ENCODE measurements at regions not wholly inside any gene's neighbourhood (a gene's known extent, or its start where the extent isn't known, plus 50 kb on each side); places are given as distances from the start of the nearest gene placed in this dataset.

DNA sequence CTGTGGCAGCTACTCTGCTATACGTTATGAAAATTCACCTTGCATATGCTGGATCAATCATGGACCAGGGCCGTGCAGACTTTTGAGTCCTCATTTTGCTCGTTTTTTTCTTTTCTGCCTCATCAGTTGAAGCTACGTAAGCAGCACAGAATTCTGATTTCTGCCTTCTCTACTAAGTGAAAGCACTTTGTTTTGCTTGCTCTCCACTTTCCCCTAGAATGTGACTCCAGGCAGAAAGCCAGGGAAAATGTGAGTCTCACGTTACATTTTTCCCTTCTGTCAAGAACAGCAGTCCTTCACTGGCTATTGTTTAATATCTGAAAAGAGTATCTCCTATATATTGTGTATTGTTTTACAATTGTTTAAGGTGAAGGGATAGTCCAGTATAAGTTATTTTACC lies 1840.1 kb downstream of the PCDH7 start:
- DNase-seq = no peak
- H3K27ac ChIP-seq (ENCODE audit: insufficient read depth in 1 of 2, low read depth in 1 of 2, low read length in 2 of 2, poor library complexity in 1 of 2, severe bottlenecking in 2 of 2) = no peak overlapping the region
- no peaks in the 10 kb centered on the region for H3K27me3 ChIP-seq (replicated peaks in 2 of 5; ENCODE audit: control insufficient read depth in 4 of 5, insufficient read depth in 5 of 5, low read length in 4 of 5)
- ChIA-PET POLR2A (no interaction called here), CTCF (interaction anchor here (0.8 kb wide), 1 partner anchor 18 kb away, joined by 3 read pairs; no protein-coding TSS in a partner anchor)
- WGBS (ENCODE audit: insufficient coverage) = 81% methylated on average over 4 of the region's 5 CpGs
- H3K4me3 ChIP-seq (ENCODE audit: control insufficient read depth in 1 of 7, extremely low read depth in 1 of 7, insufficient read depth in 4 of 7, low read depth in 2 of 7, low read length in 6 of 7) = no peak overlapping the region
- no peaks in the 10 kb centered on the region for H3K4me1 ChIP-seq (ENCODE audit: control extremely low read depth in 1 of 4, control insufficient read depth in 4 of 4, insufficient read depth in 4 of 4, low read length in 3 of 4)
- H3K9me3 ChIP-seq (ENCODE audit: control extremely low read depth in 1 of 5, control insufficient read depth in 4 of 5, insufficient read depth in 2 of 5, low read depth in 1 of 5, low read length in 4 of 5) = no peaks in the 10 kb centered on the region
- H3K36me3 ChIP-seq (ENCODE audit: control insufficient read depth in 4 of 4, insufficient read depth in 4 of 4, low read length in 3 of 4) = no peaks in the 10 kb centered on the region

GRCh38 chr4:32562010-32562409 lies 1841.8 kb downstream of the PCDH7 start:
- H3K36me3 ChIP-seq (ENCODE audit: control insufficient read depth in 4 of 4, insufficient read depth in 4 of 4, low read length in 3 of 4) = no peaks in the 10 kb centered on the region
- WGBS (ENCODE audit: insufficient coverage) = 80% methylated on average over 1 of the region's 3 CpGs
- H3K4me1 ChIP-seq (ENCODE audit: control extremely low read depth in 1 of 4, control insufficient read depth in 4 of 4, insufficient read depth in 4 of 4, low read length in 3 of 4) = no peaks in the 10 kb centered on the region
- H3K27me3 ChIP-seq (replicated peaks in 2 of 5; ENCODE audit: control insufficient read depth in 4 of 5, insufficient read depth in 5 of 5, low read length in 4 of 5) = no peaks in the 10 kb centered on the region
- H3K9me3 ChIP-seq (ENCODE audit: control extremely low read depth in 1 of 5, control insufficient read depth in 4 of 5, insufficient read depth in 2 of 5, low read depth in 1 of 5, low read length in 4 of 5) = no peaks in the 10 kb centered on the region
- no peak overlapping the region for H3K4me3 ChIP-seq (ENCODE audit: control insufficient read depth in 1 of 7, extremely low read depth in 1 of 7, insufficient read depth in 4 of 7, low read depth in 2 of 7, low read length in 6 of 7)
- no peak overlapping the region for H3K27ac ChIP-seq (ENCODE audit: insufficient read depth in 1 of 2, low read depth in 1 of 2, low read length in 2 of 2, poor library complexity in 1 of 2, severe bottlenecking in 2 of 2)
- CTCF ChIA-PET = interaction anchor here (0.7 kb wide), 1 partner anchor 120 kb away, joined by 3 read pairs; no protein-coding TSS in a partner anchor
- POLR2A ChIA-PET = no interaction called here
- DNase-seq = no peak

DNA sequence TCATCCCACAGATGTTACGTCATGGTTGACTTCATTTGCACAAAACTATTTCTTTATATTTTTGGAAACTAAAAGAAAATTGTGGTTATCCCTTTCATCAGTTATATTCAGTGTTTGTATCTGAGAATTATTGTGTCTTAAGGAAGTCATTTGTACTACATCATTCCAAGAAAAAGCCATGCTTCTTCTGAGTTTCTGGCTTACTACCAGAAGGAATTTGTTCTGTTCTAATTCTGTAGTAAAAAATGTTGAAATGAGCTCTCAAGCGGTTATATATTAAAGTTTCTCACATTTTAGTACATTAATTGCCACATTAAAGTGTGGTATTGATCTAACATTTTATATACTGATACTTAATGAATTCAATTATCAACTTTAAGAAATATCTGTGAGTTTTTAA lies 1844.5 kb downstream of the PCDH7 start:
- no peak overlapping the region for H3K4me3 ChIP-seq (ENCODE audit: control insufficient read depth in 1 of 7, extremely low read depth in 1 of 7, insufficient read depth in 4 of 7, low read depth in 2 of 7, low read length in 6 of 7)
- no peaks in the 10 kb centered on the region for H3K36me3 ChIP-seq (ENCODE audit: control insufficient read depth in 4 of 4, insufficient read depth in 4 of 4, low read length in 3 of 4)
- H3K27me3 ChIP-seq (replicated peaks in 2 of 5; ENCODE audit: control insufficient read depth in 4 of 5, insufficient read depth in 5 of 5, low read length in 4 of 5) = no peaks in the 10 kb centered on the region
- H3K9me3 ChIP-seq (ENCODE audit: control extremely low read depth in 1 of 5, control insufficient read depth in 4 of 5, insufficient read depth in 2 of 5, low read depth in 1 of 5, low read length in 4 of 5) = no peaks in the 10 kb centered on the region
- H3K4me1 ChIP-seq (ENCODE audit: control extremely low read depth in 1 of 4, control insufficient read depth in 4 of 4, insufficient read depth in 4 of 4, low read length in 3 of 4) = peaks cover 0 to 8% (median 7%) of the 10 kb centered on the region in 4 experiments
- no peak overlapping the region for H3K27ac ChIP-seq (ENCODE audit: insufficient read depth in 1 of 2, low read depth in 1 of 2, low read length in 2 of 2, poor library complexity in 1 of 2, severe bottlenecking in 2 of 2)
- ChIA-PET CTCF (no interaction called here), POLR2A (no interaction called here)
- no CpG with 5 or more reads among the region's 2 CpGs for WGBS (ENCODE audit: insufficient coverage)
- no peak for DNase-seq

DNA sequence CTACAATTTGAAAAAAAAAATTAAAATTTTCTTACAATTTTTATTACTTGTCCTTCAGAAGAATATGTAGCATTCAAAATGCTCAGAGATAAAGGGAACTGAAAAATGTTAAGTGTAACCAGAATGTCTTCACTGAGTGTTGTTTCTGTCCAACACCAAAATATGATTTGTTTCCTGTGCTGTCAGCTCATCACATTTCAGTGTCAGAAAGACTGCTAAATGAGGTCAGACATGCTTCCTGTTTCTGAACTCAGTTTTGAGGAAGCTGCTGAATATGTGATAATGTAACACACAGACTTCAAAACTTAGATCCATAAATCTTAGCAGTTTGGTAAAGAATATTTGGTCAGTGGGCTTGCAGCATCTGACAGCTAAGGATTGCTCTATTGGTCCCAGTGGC lies 1849.7 kb downstream of the PCDH7 start:
- DNase-seq = peak; percentile 42 to 93 (median 83)
- Histone ChIP-seq H3K36me3 (ENCODE audit: control insufficient read depth in 4 of 4, insufficient read depth in 4 of 4, low read length in 3 of 4) (no peaks in the 10 kb centered on the region), H3K4me3 (ENCODE audit: control insufficient read depth in 1 of 7, extremely low read depth in 1 of 7, insufficient read depth in 4 of 7, low read depth in 2 of 7, low read length in 6 of 7) (no peak overlapping the region), H3K4me1 (ENCODE audit: control extremely low read depth in 1 of 4, control insufficient read depth in 4 of 4, insufficient read depth in 4 of 4, low read length in 3 of 4) (peaks cover 4 to 24% (median 11%) of the 10 kb centered on the region in 4 experiments), H3K27ac (ENCODE audit: insufficient read depth in 1 of 2, low read depth in 1 of 2, low read length in 2 of 2, poor library complexity in 1 of 2, severe bottlenecking in 2 of 2) (no peak overlapping the region), H3K9me3 (ENCODE audit: control extremely low read depth in 1 of 5, control insufficient read depth in 4 of 5, insufficient read depth in 2 of 5, low read depth in 1 of 5, low read length in 4 of 5) (no peaks in the 10 kb centered on the region), H3K27me3 (replicated peaks in 2 of 5; ENCODE audit: control insufficient read depth in 4 of 5, insufficient read depth in 5 of 5, low read length in 4 of 5) (no peaks in the 10 kb centered on the region)
- ChIA-PET POLR2A (no interaction called here), CTCF (no interaction called here)

GRCh38 chr4:32572366-32572765 lies 1852.2 kb downstream of the PCDH7 start:
- no peak overlapping the region for H3K4me3 ChIP-seq (ENCODE audit: control insufficient read depth in 1 of 7, extremely low read depth in 1 of 7, insufficient read depth in 4 of 7, low read depth in 2 of 7, low read length in 6 of 7)
- no peaks in the 10 kb centered on the region for H3K27me3 ChIP-seq (replicated peaks in 2 of 5; ENCODE audit: control insufficient read depth in 4 of 5, insufficient read depth in 5 of 5, low read length in 4 of 5)
- DNase-seq = no peak
- peaks cover 4 to 24% (median 11%) of the 10 kb centered on the region in 4 experiments for H3K4me1 ChIP-seq (ENCODE audit: control extremely low read depth in 1 of 4, control insufficient read depth in 4 of 4, insufficient read depth in 4 of 4, low read length in 3 of 4)
- H3K27ac ChIP-seq (ENCODE audit: insufficient read depth in 1 of 2, low read depth in 1 of 2, low read length in 2 of 2, poor library complexity in 1 of 2, severe bottlenecking in 2 of 2) = no peak overlapping the region
- no peaks in the 10 kb centered on the region for H3K9me3 ChIP-seq (ENCODE audit: control extremely low read depth in 1 of 5, control insufficient read depth in 4 of 5, insufficient read depth in 2 of 5, low read depth in 1 of 5, low read length in 4 of 5)
- H3K36me3 ChIP-seq (ENCODE audit: control insufficient read depth in 4 of 4, insufficient read depth in 4 of 4, low read length in 3 of 4) = no peaks in the 10 kb centered on the region
- ChIA-PET POLR2A (no interaction called here), CTCF (no interaction called here)

- Histone ChIP-seq H3K4me1 (ENCODE audit: control extremely low read depth in 1 of 4, control insufficient read depth in 4 of 4, insufficient read depth in 4 of 4, low read length in 3 of 4) (peaks cover 0 to 14% (median 5%) of the 10 kb centered on the region in 4 experiments), H3K9me3 (ENCODE audit: control extremely low read depth in 1 of 5, control insufficient read depth in 4 of 5, insufficient read depth in 2 of 5, low read depth in 1 of 5, low read length in 4 of 5) (no peaks in the 10 kb centered on the region), H3K27ac (ENCODE audit: insufficient read depth in 1 of 2, low read depth in 1 of 2, low read length in 2 of 2, poor library complexity in 1 of 2, severe bottlenecking in 2 of 2) (no peak overlapping the region), H3K27me3 (replicated peaks in 2 of 5; ENCODE audit: control insufficient read depth in 4 of 5, insufficient read depth in 5 of 5, low read length in 4 of 5) (no peaks in the 10 kb centered on the region), H3K4me3 (ENCODE audit: control insufficient read depth in 1 of 7, extremely low read depth in 1 of 7, insufficient read depth in 4 of 7, low read depth in 2 of 7, low read length in 6 of 7) (no peak overlapping the region), H3K36me3 (ENCODE audit: control insufficient read depth in 4 of 4, insufficient read depth in 4 of 4, low read length in 3 of 4) (no peaks in the 10 kb centered on the region)
- peak in 2 of 3 donors; percentile 15 to 20 for DNase-seq
- CTCF ChIA-PET = no interaction called here
- POLR2A ChIA-PET = no interaction called here
- WGBS (ENCODE audit: insufficient coverage) = no CpG with 5 or more reads among the region's 1 CpG
Observed at GRCh38 chr4:32574803-32575202, 1854.6 kb downstream of the PCDH7 start.

DNA sequence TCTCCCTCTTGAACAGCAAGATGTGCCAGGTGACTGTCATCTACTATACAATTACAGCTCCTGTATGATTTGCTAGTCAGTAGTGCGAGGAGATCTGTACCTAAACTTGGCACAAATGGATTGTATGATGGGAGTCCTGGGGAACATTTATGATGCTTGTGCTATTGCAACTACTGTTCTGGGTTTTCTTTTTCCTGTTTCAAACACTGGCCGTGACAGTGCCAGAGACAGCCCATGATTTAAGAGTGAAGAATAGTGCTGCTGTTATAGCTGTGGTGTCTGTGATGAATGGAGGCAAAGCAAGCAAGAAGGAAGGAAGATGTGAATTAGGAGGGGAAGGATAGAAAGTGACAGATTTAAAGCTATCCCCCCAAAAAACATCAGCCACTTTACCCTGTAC lies 1868.9 kb downstream of the PCDH7 start:
- Histone ChIP-seq H3K27me3 (replicated peaks in 2 of 5; ENCODE audit: control insufficient read depth in 4 of 5, insufficient read depth in 5 of 5, low read length in 4 of 5) (no peaks in the 10 kb centered on the region), H3K36me3 (ENCODE audit: control insufficient read depth in 4 of 4, insufficient read depth in 4 of 4, low read length in 3 of 4) (no peaks in the 10 kb centered on the region), H3K4me1 (ENCODE audit: control extremely low read depth in 1 of 4, control insufficient read depth in 4 of 4, insufficient read depth in 4 of 4, low read length in 3 of 4) (no peaks in the 10 kb centered on the region), H3K27ac (ENCODE audit: insufficient read depth in 1 of 2, low read depth in 1 of 2, low read length in 2 of 2, poor library complexity in 1 of 2, severe bottlenecking in 2 of 2) (no peak overlapping the region), H3K4me3 (ENCODE audit: control insufficient read depth in 1 of 7, extremely low read depth in 1 of 7, insufficient read depth in 4 of 7, low read depth in 2 of 7, low read length in 6 of 7) (no peak overlapping the region), H3K9me3 (ENCODE audit: control extremely low read depth in 1 of 5, control insufficient read depth in 4 of 5, insufficient read depth in 2 of 5, low read depth in 1 of 5, low read length in 4 of 5) (no peaks in the 10 kb centered on the region)
- ChIA-PET POLR2A (no interaction called here), CTCF (no interaction called here)
- peak in 1 of 3 donors; percentile 19 for DNase-seq
- 0% methylated on average over 1 of the region's 2 CpGs for WGBS (ENCODE audit: insufficient coverage)

Data from common myeloid progenitor, CD34-positive (primary cell).